Mucosa of descending colon (tissue), 3 donors: ENCODE measurements at regions not wholly inside any gene's neighbourhood (a gene's known extent, or its start where the extent isn't known, plus 50 kb on each side); places are given as distances from the start of the nearest gene placed in this dataset.

ENCODE experiments used
- ATAC-seq: fragments of 200-7000 bp; cut with Tn5 transposase; one replicate; pipeline ENCODE4 v1.9.1; 2020; ENCODE audit warnings: mild to moderate bottlenecking, moderate library complexity
- DNase-seq, 3 donors: peaks; one replicate each; pipeline ENCODE4 v3.0.0-alpha.2; 2020
- H3K36me3 ChIP-seq: fragments of 200-600 bp; one replicate; pipeline ENCODE4 v1.8.0; 2021; ENCODE audit warnings: low read depth, mild to moderate bottlenecking
- H3K4me1 ChIP-seq: fragments of 200-600 bp; one replicate; pipeline ENCODE4 v1.8.0; 2021; ENCODE audit warnings: low read depth, mild to moderate bottlenecking
- H3K4me3 ChIP-seq: fragments of 200-600 bp; one replicate; pipeline ENCODE4 v1.8.0; 2021; ENCODE audit warnings: mild to moderate bottlenecking
- H3K9me3 ChIP-seq: fragments of 200-600 bp; one replicate; pipeline ENCODE4 v1.8.0; 2021; ENCODE audit warnings: mild to moderate bottlenecking
- intact Hi-C, 2 donors: fragments of 100-400 bp; cut with DNase I in 1 of 2; cut with micrococcal nuclease in 1 of 2; formaldehyde crosslinking; loops; one replicate each; pipeline versions ENCODE4 v1.11.0 to v1.11.1; 2022; cut with DNase I, micrococcal nuclease
- TF ChIP-seq, protein P1 (sequence below): fragments of 200-600 bp; IDR thresholded peaks from one replicate; pipeline ENCODE4 v1.8.0; 2022; ENCODE audit warnings: antibody characterized with exemption, mild to moderate bottlenecking
- donor health status: DM: no; HTN: no; CAD: no; lungs with moderate emphysema.
- donor health status: DM: no; HTN: no; CAD: no.
- donor health status: DM: no; HTN: yes; CAD: no.

DNA sequence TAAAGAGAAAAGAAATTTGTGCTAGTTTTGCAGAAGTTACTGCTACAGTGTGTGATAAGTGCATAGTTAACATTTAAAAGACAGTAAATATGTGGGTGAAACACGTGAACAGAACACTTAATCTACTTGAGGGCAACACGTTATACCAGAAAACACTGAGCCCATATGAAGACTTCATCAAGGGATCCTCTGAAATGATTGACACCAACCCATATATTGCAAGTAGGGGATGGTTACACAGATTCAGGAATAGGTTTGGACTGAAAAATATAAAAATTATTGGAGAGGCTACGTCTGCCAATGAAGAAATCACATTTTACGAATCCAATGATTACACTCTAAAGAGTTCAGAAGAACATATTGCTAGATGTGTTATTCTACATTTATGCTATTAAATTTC lies 185.6 kb downstream of the GPX5 start:
- ATAC-seq = no peak
- Histone ChIP-seq H3K4me3 (no peak overlapping the region), H3K9me3 (peaks cover 10% of the 10 kb centered on the region), H3K36me3 (no peaks in the 10 kb centered on the region), H3K4me1 (no peaks in the 10 kb centered on the region)
- DNase-seq = no peak
- TF ChIP-seq, protein P1, sequence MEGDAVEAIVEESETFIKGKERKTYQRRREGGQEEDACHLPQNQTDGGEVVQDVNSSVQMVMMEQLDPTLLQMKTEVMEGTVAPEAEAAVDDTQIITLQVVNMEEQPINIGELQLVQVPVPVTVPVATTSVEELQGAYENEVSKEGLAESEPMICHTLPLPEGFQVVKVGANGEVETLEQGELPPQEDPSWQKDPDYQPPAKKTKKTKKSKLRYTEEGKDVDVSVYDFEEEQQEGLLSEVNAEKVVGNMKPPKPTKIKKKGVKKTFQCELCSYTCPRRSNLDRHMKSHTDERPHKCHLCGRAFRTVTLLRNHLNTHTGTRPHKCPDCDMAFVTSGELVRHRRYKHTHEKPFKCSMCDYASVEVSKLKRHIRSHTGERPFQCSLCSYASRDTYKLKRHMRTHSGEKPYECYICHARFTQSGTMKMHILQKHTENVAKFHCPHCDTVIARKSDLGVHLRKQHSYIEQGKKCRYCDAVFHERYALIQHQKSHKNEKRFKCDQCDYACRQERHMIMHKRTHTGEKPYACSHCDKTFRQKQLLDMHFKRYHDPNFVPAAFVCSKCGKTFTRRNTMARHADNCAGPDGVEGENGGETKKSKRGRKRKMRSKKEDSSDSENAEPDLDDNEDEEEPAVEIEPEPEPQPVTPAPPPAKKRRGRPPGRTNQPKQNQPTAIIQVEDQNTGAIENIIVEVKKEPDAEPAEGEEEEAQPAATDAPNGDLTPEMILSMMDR = no peak
- intact Hi-C loops = no loop called here

DNA sequence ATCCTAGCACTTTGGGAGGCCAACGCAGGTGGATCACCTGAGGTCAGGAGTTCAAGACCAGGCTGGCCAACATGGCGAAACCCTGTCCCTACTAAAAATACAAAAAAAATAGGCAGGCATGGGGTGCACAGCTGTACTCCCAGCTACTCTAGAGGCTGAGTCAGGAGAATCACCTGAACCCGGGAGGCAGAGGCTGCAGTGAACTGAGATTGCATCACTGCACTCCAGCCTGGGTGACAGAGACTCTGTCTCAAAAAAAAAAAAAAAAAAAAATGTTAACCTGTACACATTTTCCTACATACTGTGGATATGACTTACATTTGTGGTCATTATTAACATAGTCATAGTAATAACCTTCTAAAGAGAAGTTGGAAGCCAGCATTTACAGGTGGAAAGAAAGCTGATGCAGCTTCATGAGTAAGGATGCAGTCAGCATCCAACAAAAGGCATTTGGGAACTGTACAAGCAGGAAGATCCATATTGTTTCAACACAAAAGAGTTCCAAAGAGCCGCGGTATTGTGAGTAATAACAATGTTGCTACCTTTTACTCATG lies 186.2 kb downstream of the GPX5 start:
- ATAC-seq = no peak
- DNase-seq = no peak
- intact Hi-C loops = no loop called here

DNA sequence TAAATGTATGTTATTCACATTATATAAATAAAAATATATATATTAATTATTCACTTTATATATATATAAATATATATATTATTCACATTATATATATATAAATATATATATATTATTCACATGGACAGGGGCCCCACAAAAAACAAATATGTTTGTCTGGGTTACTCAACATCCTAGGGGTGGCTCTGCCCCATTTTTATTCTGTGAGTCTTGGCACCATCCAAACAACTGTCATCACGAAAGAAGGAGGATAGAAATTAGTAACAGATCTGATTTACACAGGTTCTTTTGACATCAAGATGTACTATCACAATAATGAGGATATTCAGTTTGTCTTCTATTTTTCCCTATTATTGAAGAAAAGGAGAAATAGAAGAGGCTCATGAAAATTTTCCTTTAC lies 187.3 kb downstream of the GPX5 start:
- Histone ChIP-seq H3K4me3 (no peak overlapping the region), H3K4me1 (no peaks in the 10 kb centered on the region), H3K9me3 (peaks cover 3% of the 10 kb centered on the region), H3K36me3 (no peaks in the 10 kb centered on the region)
- intact Hi-C loops = no loop called here
- TF ChIP-seq, protein P1 = no peak
- no peak for DNase-seq
- ATAC-seq = no peak

More for the DNA sequence above, 186.2 kb downstream of the GPX5 start:
- no peaks in the 10 kb centered on the region for H3K36me3 ChIP-seq
- peaks cover 10% of the 10 kb centered on the region for H3K9me3 ChIP-seq
- TF ChIP-seq, protein P1 = no peak
- H3K4me3 ChIP-seq = no peak overlapping the region
- no peaks in the 10 kb centered on the region for H3K4me1 ChIP-seq

DNA sequence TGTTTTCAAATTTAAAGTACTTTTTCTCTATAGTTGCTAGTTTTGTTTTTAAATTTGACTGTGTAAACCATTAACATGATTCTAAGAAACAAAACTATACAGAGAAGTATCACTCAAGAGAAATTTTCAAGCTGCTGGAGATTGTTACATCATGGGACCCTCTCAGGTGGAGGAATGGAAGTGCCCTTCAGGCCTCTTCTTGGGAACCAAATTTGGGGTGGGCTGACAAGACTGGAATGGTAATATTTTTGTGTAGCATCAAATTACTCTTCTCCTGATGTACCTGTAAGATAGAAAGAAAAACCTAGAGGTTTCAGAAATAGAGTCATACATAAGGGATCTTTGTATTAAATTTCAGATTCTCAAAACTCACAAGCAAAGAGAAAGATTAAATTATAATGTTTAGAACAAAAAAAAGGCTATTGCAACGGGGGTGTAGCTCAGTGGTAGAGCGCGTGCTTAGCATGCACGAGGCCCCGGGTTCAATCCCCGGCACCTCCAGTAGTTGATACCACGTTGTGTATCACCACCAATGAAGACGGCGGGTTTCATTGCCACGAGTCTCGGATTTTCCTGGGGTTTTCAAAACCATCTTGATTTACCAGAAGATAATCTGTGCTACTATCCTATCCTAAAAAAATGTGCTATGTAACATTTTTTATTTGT lies 193.7 kb downstream of the GPX5 start:
- ATAC-seq (no peak), DNase-seq (no peak)
- intact Hi-C loops = no loop called here
- TF ChIP-seq, protein P1 = no peak
- H3K4me1 ChIP-seq = no peaks in the 10 kb centered on the region
- no peak overlapping the region for H3K4me3 ChIP-seq
- H3K36me3 ChIP-seq = no peaks in the 10 kb centered on the region
- no peaks in the 10 kb centered on the region for H3K9me3 ChIP-seq

DNA sequence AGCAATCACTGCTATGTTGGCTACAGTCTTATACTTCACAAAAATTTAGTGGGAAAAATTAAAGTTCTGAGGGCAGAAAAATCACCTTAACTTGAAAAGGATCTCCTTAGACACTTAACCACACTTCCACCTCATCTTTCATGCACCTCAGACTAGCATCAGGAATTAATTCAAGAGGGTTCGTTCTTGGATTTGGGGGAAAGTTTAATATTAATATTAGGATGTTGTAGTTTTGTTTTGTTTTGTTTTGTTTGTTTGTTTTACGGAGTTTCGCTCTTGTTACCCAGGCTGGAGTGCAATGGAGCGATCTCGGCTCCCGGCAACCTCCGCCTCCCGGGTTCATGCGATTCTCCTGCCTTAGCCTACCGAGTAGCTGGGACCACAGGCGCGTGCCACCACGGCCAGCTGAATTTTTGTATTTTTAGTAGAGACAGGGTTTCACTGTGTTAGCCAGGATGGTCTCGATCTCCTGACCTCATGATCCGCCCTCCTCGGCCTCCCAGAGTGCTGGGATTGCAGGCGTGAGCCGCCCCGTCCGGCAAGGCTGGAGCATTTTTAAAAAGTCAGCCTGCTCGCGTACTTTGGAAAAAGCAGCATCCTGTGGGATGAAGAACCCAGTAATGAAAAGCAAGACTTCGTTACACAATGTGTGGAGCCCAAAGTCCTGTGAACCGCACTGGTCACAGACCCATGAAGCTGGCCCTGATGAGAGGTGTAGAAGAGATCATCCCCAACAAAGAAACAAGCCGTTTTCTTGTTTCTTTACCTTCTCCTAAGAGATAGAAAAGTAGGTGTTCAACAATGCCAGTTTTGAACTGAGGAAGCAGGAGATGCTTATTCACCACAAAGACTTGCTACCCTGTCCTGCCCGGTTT lies 194.9 kb downstream of the GPX5 start:
- H3K4me1 ChIP-seq = no peaks in the 10 kb centered on the region
- H3K9me3 ChIP-seq = no peaks in the 10 kb centered on the region
- DNase-seq = no peak
- intact Hi-C loops = no loop called here
- no peak for ATAC-seq
- TF ChIP-seq, protein P1 = no peak
- H3K36me3 ChIP-seq = no peaks in the 10 kb centered on the region
- H3K4me3 ChIP-seq = no peak overlapping the region
